ENCODE measurements at regions not wholly inside any gene's neighbourhood (a gene's known extent, or its start where the extent isn't known, plus 50 kb on each side); places are given as distances from the start of the nearest gene placed in this dataset.
A peak's percentile ranks its signal among the peaks of the same experiment; 100 is the strongest.

DNA sequence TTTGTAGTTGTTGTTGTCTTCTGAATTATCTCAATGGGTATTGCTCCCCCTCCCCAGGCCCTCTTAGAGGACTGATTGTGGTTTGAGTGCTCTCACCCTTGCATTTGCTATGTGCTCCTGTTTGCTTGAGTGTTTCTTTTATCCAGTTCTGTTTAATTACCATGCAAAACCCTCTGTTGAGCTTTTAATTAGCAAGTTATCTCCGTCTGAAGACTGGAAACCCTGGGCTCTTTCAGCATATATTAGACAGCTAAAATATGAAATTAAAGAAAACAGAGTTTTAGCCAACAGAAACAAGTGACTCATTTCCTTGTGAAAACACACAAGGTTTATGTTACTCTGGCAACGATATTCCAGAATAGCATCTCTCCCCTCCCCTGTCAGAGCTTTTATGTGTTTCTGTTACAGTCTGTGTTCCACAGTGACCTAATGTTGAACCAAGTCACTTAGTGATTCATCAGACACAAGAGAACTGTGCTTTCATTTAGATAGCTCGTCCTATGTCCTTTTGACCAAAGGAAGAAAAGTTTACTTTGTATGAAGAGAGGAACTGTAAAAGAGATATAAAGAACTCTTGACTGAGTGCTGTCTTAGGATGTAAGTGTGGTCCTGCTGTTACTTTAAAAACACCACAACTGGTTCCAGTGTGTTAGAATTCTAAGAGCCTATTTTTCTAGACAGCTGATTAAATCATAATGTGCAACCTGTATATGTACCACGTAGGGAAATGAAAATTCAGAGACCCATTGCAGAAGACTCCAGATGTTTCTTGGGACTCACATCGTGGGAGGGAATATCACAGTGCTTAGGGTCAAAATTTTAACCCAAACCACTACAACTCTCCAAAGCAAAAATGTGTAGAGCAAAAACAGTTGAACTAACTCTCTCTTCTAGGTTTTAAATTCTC lies 172.8 kb upstream of the RBMS1 start:
- FAIRE-seq: peak; percentile 92
- Histone ChIP-seq H4K20me1 (ENCODE audit: control insufficient read depth, extremely low read depth, insufficient read depth, low read length) (no peaks in the 10 kb centered on the region), H2AFZ (ENCODE audit: control insufficient read depth, low read length) (peak overlapping the region; percentile 61), H3K27me3 (ENCODE audit: control insufficient read depth, extremely low read depth, insufficient read depth, low read length) (no peaks in the 10 kb centered on the region), H3K79me2 (ENCODE audit: control insufficient read depth, insufficient read depth, low read length) (no peaks in the 10 kb centered on the region), H3K36me3 (ENCODE audit: control insufficient read depth in 2 of 2, extremely low read depth in 1 of 2, insufficient read depth in 2 of 2, low read length in 2 of 2) (no peaks in the 10 kb centered on the region), H3K9me3 (ENCODE audit: control insufficient read depth, low read depth, low read length) (no peaks in the 10 kb centered on the region), H3K4me1 (ENCODE audit: control insufficient read depth, extremely low read depth, insufficient read depth, low read length) (peaks cover 24% of the 10 kb centered on the region), H3K9me1 (ENCODE audit: control insufficient read depth, extremely low read depth, insufficient read depth, low read length) (peaks cover 3% of the 10 kb centered on the region), H3K27ac (ENCODE audit: control insufficient read depth, insufficient read depth, low read length) (peak overlapping the region; percentile 64), H3K4me2 (ENCODE audit: control insufficient read depth, extremely low read depth, insufficient read depth, low read depth, low read length) (peak overlapping the region; percentile 63), H3K4me3 (ENCODE audit: control insufficient read depth in 2 of 3, extremely low read depth in 1 of 3, insufficient read depth in 2 of 3, low read depth in 1 of 3, low read length in 3 of 3) (peak overlapping the region in 1 of 3 experiments; percentile 25), H3K9ac (ENCODE audit: control insufficient read depth, extremely low read depth, insufficient read depth, low read length) (peak overlapping the region; percentile 41)
- dilution Hi-C loops (cut with MboI; ENCODE audit: extremely low pct_ligation_motif_present, low sequenced_read_pairs): no loop called here
- no peak for DNase-seq (ENCODE audit: low read depth, low spot score)
- TF ChIP-seq EZH2 (IDR thresholded peaks at IDR 0.05; ENCODE audit: low read length): no peak
- TF ChIP-seq, protein P1, sequence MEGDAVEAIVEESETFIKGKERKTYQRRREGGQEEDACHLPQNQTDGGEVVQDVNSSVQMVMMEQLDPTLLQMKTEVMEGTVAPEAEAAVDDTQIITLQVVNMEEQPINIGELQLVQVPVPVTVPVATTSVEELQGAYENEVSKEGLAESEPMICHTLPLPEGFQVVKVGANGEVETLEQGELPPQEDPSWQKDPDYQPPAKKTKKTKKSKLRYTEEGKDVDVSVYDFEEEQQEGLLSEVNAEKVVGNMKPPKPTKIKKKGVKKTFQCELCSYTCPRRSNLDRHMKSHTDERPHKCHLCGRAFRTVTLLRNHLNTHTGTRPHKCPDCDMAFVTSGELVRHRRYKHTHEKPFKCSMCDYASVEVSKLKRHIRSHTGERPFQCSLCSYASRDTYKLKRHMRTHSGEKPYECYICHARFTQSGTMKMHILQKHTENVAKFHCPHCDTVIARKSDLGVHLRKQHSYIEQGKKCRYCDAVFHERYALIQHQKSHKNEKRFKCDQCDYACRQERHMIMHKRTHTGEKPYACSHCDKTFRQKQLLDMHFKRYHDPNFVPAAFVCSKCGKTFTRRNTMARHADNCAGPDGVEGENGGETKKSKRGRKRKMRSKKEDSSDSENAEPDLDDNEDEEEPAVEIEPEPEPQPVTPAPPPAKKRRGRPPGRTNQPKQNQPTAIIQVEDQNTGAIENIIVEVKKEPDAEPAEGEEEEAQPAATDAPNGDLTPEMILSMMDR (optimal IDR thresholded peaks at IDR 0.05 in 1 of 3, IDR thresholded peaks at IDR 0.05 in 1 of 3, conservative IDR thresholded peaks at IDR 0.05 in 1 of 3; ENCODE audit: extremely low read depth in 1 of 3, insufficient read depth in 2 of 3, low read length in 3 of 3): no peak

DNA sequence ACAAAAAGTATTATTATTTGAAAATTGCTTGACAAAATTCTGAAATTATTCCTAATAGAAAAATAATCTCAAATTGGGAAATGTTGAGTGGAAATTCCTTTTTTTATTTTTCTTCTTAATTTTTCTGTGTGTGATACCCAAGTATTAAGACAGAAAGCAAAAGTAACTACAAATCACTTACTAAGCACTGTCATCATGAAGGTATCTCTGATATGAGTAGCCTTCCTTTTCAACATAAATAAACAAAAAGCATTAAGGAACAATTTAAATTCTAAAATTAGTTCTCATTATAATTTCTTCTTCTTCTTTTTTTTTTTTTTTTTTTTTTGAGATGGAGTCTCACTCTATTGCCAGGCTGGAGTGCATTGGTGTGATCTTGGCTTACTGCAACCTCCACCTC lies 174.2 kb upstream of the RBMS1 start:
- dilution Hi-C loops (cut with MboI; ENCODE audit: extremely low pct_ligation_motif_present, low sequenced_read_pairs): no loop called here
- Histone ChIP-seq H3K27ac (ENCODE audit: control insufficient read depth, insufficient read depth, low read length) (no peak overlapping the region), H3K4me2 (ENCODE audit: control insufficient read depth, extremely low read depth, insufficient read depth, low read depth, low read length) (no peak overlapping the region), H2AFZ (ENCODE audit: control insufficient read depth, low read length) (no peak overlapping the region), H3K79me2 (ENCODE audit: control insufficient read depth, insufficient read depth, low read length) (no peaks in the 10 kb centered on the region), H3K4me3 (ENCODE audit: control insufficient read depth in 2 of 3, extremely low read depth in 1 of 3, insufficient read depth in 2 of 3, low read depth in 1 of 3, low read length in 3 of 3) (no peak overlapping the region), H3K9me3 (ENCODE audit: control insufficient read depth, low read depth, low read length) (no peaks in the 10 kb centered on the region), H3K27me3 (ENCODE audit: control insufficient read depth, extremely low read depth, insufficient read depth, low read length) (no peaks in the 10 kb centered on the region), H3K9ac (ENCODE audit: control insufficient read depth, extremely low read depth, insufficient read depth, low read length) (no peak overlapping the region), H3K4me1 (ENCODE audit: control insufficient read depth, extremely low read depth, insufficient read depth, low read length) (peaks cover 24% of the 10 kb centered on the region), H4K20me1 (ENCODE audit: control insufficient read depth, extremely low read depth, insufficient read depth, low read length) (no peaks in the 10 kb centered on the region), H3K9me1 (ENCODE audit: control insufficient read depth, extremely low read depth, insufficient read depth, low read length) (peaks cover 3% of the 10 kb centered on the region), H3K36me3 (ENCODE audit: control insufficient read depth in 2 of 2, extremely low read depth in 1 of 2, insufficient read depth in 2 of 2, low read length in 2 of 2) (no peaks in the 10 kb centered on the region)
- FAIRE-seq: no peak
- DNase-seq (ENCODE audit: low read depth, low spot score): no peak
- TF ChIP-seq, protein P1 (optimal IDR thresholded peaks at IDR 0.05 in 1 of 3, IDR thresholded peaks at IDR 0.05 in 1 of 3, conservative IDR thresholded peaks at IDR 0.05 in 1 of 3; ENCODE audit: extremely low read depth in 1 of 3, insufficient read depth in 2 of 3, low read length in 3 of 3): no peak
- TF ChIP-seq EZH2 (IDR thresholded peaks at IDR 0.05; ENCODE audit: low read length): no peak

Data from keratinocyte (primary cell).